MCF 10A (cell line): ENCODE measurements at regions not wholly inside any gene's neighbourhood (a gene's known extent, or its start where the extent isn't known, plus 50 kb on each side); places are given as distances from the start of the nearest gene placed in this dataset.
"Not testable (repeated sequence)": the region's sequence is repeated elsewhere in the genome, so short reads cannot be mapped to it uniquely, and the experiment has no call there.

Source experiments
- BruUV-seq: library from RNA; stranded (reverse); fragments of 400-500 nt; replicated peaks from 2 replicates; lab custom pipeline; 2021; lab: Mats Ljungman, UMichigan
- CTCF ChIA-PET: fragments of 300-600 bp; sonication (Branson Sonifier 250); formaldehyde crosslinking; extraction: SDS; loops from one replicate; lab custom pipeline; 2021; ENCODE audit warnings: antibody characterized with exemption, inconsistent platforms; lab: Yijun Ruan, JAX
- POLR2A ChIA-PET: fragments of 300-600, 350-650 bp; sonication (Branson Sonifier 250); formaldehyde crosslinking; extraction: SDS; loops from one replicate; lab custom pipeline; 2020; ENCODE audit warnings: antibody characterized with exemption, inconsistent platforms; lab: Yijun Ruan, JAX
- DNase-seq: peaks from one replicate; pipeline ENCODE4 v3.0.0-alpha.2; 2018; ENCODE audit not compliant: unreplicated experiment
- H3K27ac Mint-ChIP-seq: one replicate; pipeline ENCODE4 v1.8.0; 2022; ENCODE audit warnings: mild to moderate bottlenecking, low read depth, mixed read lengths; ENCODE audit not compliant: unreplicated experiment
- H3K27me3 Mint-ChIP-seq: one replicate; pipeline ENCODE4 v1.8.0; 2022; ENCODE audit warnings: mixed read lengths; ENCODE audit not compliant: insufficient read depth, unreplicated experiment
- H3K36me3 Mint-ChIP-seq: one replicate; pipeline ENCODE4 v1.8.0; 2022; ENCODE audit warnings: mild to moderate bottlenecking, moderate library complexity, mixed read lengths; ENCODE audit not compliant: insufficient read depth, unreplicated experiment
- H3K4me1 Mint-ChIP-seq: one replicate; pipeline ENCODE4 v1.8.0; 2022; ENCODE audit warnings: mixed read lengths; ENCODE audit not compliant: insufficient read depth, unreplicated experiment
- H3K4me3 Mint-ChIP-seq: one replicate; pipeline ENCODE4 v1.8.0; 2022; ENCODE audit warnings: mild to moderate bottlenecking, moderate library complexity, mixed read lengths; ENCODE audit not compliant: unreplicated experiment
- H3K9me3 Mint-ChIP-seq: one replicate; pipeline ENCODE4 v1.8.0; 2022; ENCODE audit warnings: mixed read lengths; ENCODE audit not compliant: unreplicated experiment
- CTCF ChIP-seq: fragments of 200-600 bp; IDR thresholded peaks from one replicate; pipeline ENCODE4 v1.8.0; 2022; ENCODE audit warnings: antibody characterized with exemption, mild to moderate bottlenecking; ENCODE audit not compliant: unreplicated experiment
- intact Hi-C: fragments of 100-400 bp; cut with micrococcal nuclease; formaldehyde crosslinking; loops from 2 replicates; pipeline ENCODE4 v1.14.1; 2022

- POLR2A ChIA-PET, H3K36me3 Mint-ChIP-seq, DNase-seq, H3K9me3 Mint-ChIP-seq, BruUV-seq, H3K4me1 Mint-ChIP-seq, H3K27ac Mint-ChIP-seq, H3K27me3 Mint-ChIP-seq, H3K4me3 Mint-ChIP-seq, intact Hi-C loops: not testable (repeated sequence)
- CTCF ChIA-PET = interaction anchor here (0.7 to 1.4 kb wide), 3 partner anchors 19 to 258 kb away, joined by 3 read pairs; no protein-coding TSS in a partner anchor
Measured at GRCh38 chr1:220475608-220476007, 52.3 kb upstream of the MARK1 start.

GRCh38 chr1:220475141-220475540, 52.8 kb upstream of the MARK1 start:
- H3K27ac Mint-ChIP-seq, intact Hi-C loops, H3K9me3 Mint-ChIP-seq, H3K36me3 Mint-ChIP-seq, H3K27me3 Mint-ChIP-seq, H3K4me1 Mint-ChIP-seq, BruUV-seq, H3K4me3 Mint-ChIP-seq, DNase-seq, POLR2A ChIA-PET: not testable (repeated sequence)
- CTCF ChIA-PET = interaction anchor here (0.7 to 1.4 kb wide), 3 partner anchors 19 to 257 kb away, joined by 3 read pairs; no protein-coding TSS in a partner anchor

- H3K27ac Mint-ChIP-seq = no peak overlapping the region
- no peaks in the 10 kb centered on the region for H3K4me1 Mint-ChIP-seq
- intact Hi-C loops = no loop called here
- H3K4me3 Mint-ChIP-seq = no peak overlapping the region
- ChIA-PET CTCF (no interaction called here), POLR2A (interaction anchor here (1.1 kb wide), 2 partner anchors 9 to 11 kb away, joined by 3 to 4 read pairs; no protein-coding TSS in a partner anchor)
- no peak for TF ChIP-seq CTCF
- BruUV-seq = no TSS peak
- H3K9me3 Mint-ChIP-seq = no peaks in the 10 kb centered on the region
- H3K27me3 Mint-ChIP-seq = no peaks in the 10 kb centered on the region
- DNase-seq = no peak
- no peaks in the 10 kb centered on the region for H3K36me3 Mint-ChIP-seq
Measured at GRCh38 chr1:220473440-220473839, 54.5 kb upstream of the MARK1 start.

GRCh38 chr1:220462752-220463151, 65.2 kb upstream of the MARK1 start:
- TF ChIP-seq CTCF = no peak
- H3K27ac Mint-ChIP-seq = no peak overlapping the region
- no peaks in the 10 kb centered on the region for H3K36me3 Mint-ChIP-seq
- H3K27me3 Mint-ChIP-seq = no peaks in the 10 kb centered on the region
- DNase-seq = no peak
- H3K4me3 Mint-ChIP-seq = no peak overlapping the region
- no TSS peak for BruUV-seq
- intact Hi-C loops = no loop called here
- CTCF ChIA-PET = interaction anchor here (0.7 to 1.8 kb wide), 4 partner anchors 8 to 338 kb away, joined by 4 to 5 read pairs (median 4); no protein-coding TSS in a partner anchor
- H3K9me3 Mint-ChIP-seq = no peaks in the 10 kb centered on the region
- peaks cover 11% of the 10 kb centered on the region for H3K4me1 Mint-ChIP-seq
- POLR2A ChIA-PET = interaction anchor here (0.9 kb wide), 1 partner anchor 10 kb away, joined by 4 read pairs; no protein-coding TSS in a partner anchor

GRCh38 chr1:220458936-220459335, 69.0 kb upstream of the MARK1 start:
- intact Hi-C loops = no loop called here

More at GRCh38 chr1:220458936-220459335, 69.0 kb upstream of the MARK1 start:
- Mint-ChIP-seq H3K36me3 (no peaks in the 10 kb centered on the region), H3K4me3 (no peak overlapping the region), H3K4me1 (peaks cover 12% of the 10 kb centered on the region), H3K9me3 (no peaks in the 10 kb centered on the region), H3K27ac (no peak overlapping the region), H3K27me3 (no peaks in the 10 kb centered on the region)
- ChIA-PET POLR2A (interaction anchor here (1.5 kb wide), 1 partner anchor 12 kb away, joined by 5 read pairs; no protein-coding TSS in a partner anchor), CTCF (interaction anchor here (0.9 to 1.2 kb wide), 2 partner anchors 72 to 179 kb away, joined by 3 read pairs; no protein-coding TSS in a partner anchor)
- no peak for TF ChIP-seq CTCF
- no TSS peak for BruUV-seq
- peak; percentile 48 for DNase-seq
